ENCODE measurements at regions not wholly inside any gene's neighbourhood (a gene's known extent, or its start where the extent isn't known, plus 50 kb on each side); places are given as distances from the start of the nearest gene placed in this dataset.

GRCh38 chrX:15157624-15158023, 112.3 kb downstream of the ASB9 start:
- H3K4me1 ChIP-seq: no peaks in the 10 kb centered on the region
- no peaks in the 10 kb centered on the region for H3K36me3 ChIP-seq
- no peak overlapping the region for H3K4me3 ChIP-seq
- H3K27ac ChIP-seq: no peak overlapping the region
- TF ChIP-seq POLR2A (IDR thresholded peaks at IDR 0.05) (no peak), CTCF (IDR thresholded peaks at IDR 0.05) (no peak)
- H3K9me3 ChIP-seq: no peaks in the 10 kb centered on the region
- no peaks in the 10 kb centered on the region for H3K27me3 ChIP-seq
- DNase-seq: no peak

- Histone ChIP-seq H3K36me3 (no peaks in the 10 kb centered on the region), H3K4me3 (no peak overlapping the region), H3K27ac (no peak overlapping the region), H3K27me3 (no peaks in the 10 kb centered on the region), H3K4me1 (no peaks in the 10 kb centered on the region), H3K9me3 (no peaks in the 10 kb centered on the region)
- no peak for DNase-seq
- TF ChIP-seq CTCF (IDR thresholded peaks at IDR 0.05) (no peak), POLR2A (IDR thresholded peaks at IDR 0.05) (no peak)
These were observed 118.4 kb downstream of the ASB9 start for GRCh38 chrX:15151267-15152186.

GRCh38 chrX:15150586-15150985, 119.3 kb downstream of the ASB9 start:
- H3K36me3 ChIP-seq: no peaks in the 10 kb centered on the region
- no peak overlapping the region for H3K4me3 ChIP-seq
- H3K9me3 ChIP-seq: no peaks in the 10 kb centered on the region
- no peaks in the 10 kb centered on the region for H3K27me3 ChIP-seq
- TF ChIP-seq POLR2A (IDR thresholded peaks at IDR 0.05): no peak
- no peak for TF ChIP-seq CTCF (IDR thresholded peaks at IDR 0.05)
- no peak for DNase-seq
- H3K27ac ChIP-seq: no peak overlapping the region
- H3K4me1 ChIP-seq: no peaks in the 10 kb centered on the region

- DNase-seq: peak in 1 of 3 donors; percentile 47
- TF ChIP-seq CTCF (IDR thresholded peaks at IDR 0.05) (peak in 2 of 6 experiments; percentile 5 to 22), POLR2A (IDR thresholded peaks at IDR 0.05) (no peak)
- H3K9me3 ChIP-seq: no peaks in the 10 kb centered on the region
- H3K27ac ChIP-seq: no peak overlapping the region
- H3K27me3 ChIP-seq: no peaks in the 10 kb centered on the region
- H3K36me3 ChIP-seq: no peaks in the 10 kb centered on the region
- H3K4me1 ChIP-seq: no peaks in the 10 kb centered on the region
- no peak overlapping the region for H3K4me3 ChIP-seq
These were observed 123.4 kb downstream of the ASB9 start for GRCh38 chrX:15146515-15146914.

- no peak for TF ChIP-seq POLR2A (IDR thresholded peaks at IDR 0.05)
- TF ChIP-seq CTCF (IDR thresholded peaks at IDR 0.05): no peak
- no peaks in the 10 kb centered on the region for H3K4me1 ChIP-seq
- H3K27ac ChIP-seq: no peak overlapping the region
- H3K4me3 ChIP-seq: no peak overlapping the region
- no peak for DNase-seq
- no peaks in the 10 kb centered on the region for H3K36me3 ChIP-seq
- H3K27me3 ChIP-seq: no peaks in the 10 kb centered on the region
- H3K9me3 ChIP-seq: no peaks in the 10 kb centered on the region
These were observed 126.1 kb downstream of the ASB9 start for GRCh38 chrX:15143825-15144121.

All from Peyer's patch (tissue), 4 donors.